ENCODE measurements at regions not wholly inside any gene's neighbourhood (a gene's known extent, or its start where the extent isn't known, plus 50 kb on each side); places are given as distances from the start of the nearest gene placed in this dataset.

DNA sequence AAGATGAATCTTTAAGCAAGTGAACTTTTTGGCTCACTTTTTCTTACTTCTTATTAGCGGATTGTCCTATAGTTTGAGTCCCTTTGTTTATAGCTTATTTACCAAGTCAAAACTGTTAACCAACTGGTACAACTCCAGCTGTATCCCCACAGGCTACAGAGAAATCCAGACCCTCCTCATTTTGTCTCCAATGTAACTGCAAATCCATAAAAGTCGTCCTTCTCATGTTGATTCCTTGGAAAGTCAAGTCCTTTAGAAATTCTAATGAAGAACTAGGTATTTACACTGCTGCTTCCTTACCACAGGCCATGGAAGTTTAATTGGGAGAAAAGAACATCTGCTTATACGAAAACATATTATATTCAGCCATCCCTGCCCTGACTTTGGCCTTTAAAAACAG, 729.1 kb upstream of the NRSN1 start:
- in situ Hi-C loops (cut with HindIII; ENCODE audit: low sequenced_read_pairs): no loop called here

DNA sequence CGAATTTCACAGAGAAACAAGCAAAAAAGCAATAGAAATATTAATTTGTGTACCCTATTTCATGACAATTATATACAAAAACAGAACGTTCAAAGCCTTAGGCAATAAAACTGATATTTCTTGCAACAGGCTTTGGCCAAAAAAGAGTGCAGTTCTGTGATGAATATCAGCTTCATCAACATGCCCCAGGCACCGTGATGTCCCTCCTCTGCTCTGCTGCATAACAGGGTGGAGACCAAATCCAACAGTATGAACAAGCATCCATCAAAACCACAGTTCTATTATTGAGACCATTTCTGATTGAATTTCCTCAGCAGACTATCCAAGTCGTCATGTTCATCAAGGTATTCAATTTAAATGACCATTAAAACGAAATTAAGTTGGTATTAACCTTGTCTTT, 722.6 kb upstream of the NRSN1 start:
- in situ Hi-C loops (cut with HindIII; ENCODE audit: low sequenced_read_pairs): no loop called here

DNA sequence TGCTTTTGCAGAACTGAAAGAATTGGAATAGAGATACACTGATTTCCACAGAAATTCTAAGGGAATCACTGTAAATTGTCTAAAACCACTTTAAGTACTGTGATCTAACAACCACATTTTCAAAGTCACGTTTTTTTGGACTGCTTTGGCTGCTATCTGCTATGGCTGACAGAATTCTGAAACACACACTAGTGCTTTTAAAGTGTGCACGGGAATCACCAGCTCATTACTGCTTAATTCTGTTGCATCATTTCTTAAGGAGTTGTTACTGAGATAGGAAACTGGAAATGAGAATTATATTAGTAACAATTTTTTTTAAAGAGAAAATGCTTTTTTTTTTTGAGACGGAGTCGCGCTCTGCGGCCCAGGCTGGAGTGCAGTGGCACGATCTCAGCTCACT, 716.5 kb upstream of the NRSN1 start:
- in situ Hi-C loops (cut with HindIII; ENCODE audit: low sequenced_read_pairs): no loop called here

DNA sequence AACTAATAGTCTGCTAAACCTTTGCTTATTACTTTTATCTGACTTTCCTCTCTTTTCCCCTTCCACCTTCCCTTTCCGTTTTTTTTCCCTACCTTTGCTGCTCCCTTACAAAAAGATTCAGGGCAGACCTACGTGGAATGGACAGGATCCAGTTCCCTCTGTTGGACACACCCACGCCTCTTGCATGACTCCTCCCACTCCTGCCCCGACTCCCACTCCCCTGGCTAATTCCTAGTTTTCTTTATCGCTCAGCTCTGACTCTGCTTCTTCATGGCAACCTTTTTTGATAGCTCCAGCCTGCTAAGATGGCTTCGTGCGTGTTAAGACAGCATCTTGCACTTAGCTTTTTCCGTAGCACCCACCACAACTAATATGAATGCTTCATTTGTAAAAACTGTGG, 715.6 kb upstream of the NRSN1 start:
- in situ Hi-C loops (cut with HindIII; ENCODE audit: low sequenced_read_pairs): no loop called here

DNA sequence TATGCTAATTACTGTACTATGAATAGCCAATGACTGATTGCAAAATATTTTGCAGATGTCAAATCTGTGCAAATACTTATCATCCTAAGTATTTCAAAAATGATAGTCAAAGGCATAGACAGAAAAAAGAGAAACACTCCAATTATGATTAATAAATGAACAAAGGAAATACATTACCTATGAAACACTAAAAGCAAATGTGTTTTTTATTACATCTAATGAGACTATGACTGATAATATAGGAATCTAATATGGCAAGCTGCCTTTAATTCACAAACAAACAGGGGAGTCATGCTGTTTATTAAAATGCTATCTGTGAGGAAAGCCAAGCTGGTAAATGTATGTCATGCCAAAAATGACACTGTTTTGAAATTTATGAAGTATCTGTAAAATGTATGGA, 713.2 kb upstream of the NRSN1 start:
- in situ Hi-C loops (cut with HindIII; ENCODE audit: low sequenced_read_pairs): no loop called here

DNA sequence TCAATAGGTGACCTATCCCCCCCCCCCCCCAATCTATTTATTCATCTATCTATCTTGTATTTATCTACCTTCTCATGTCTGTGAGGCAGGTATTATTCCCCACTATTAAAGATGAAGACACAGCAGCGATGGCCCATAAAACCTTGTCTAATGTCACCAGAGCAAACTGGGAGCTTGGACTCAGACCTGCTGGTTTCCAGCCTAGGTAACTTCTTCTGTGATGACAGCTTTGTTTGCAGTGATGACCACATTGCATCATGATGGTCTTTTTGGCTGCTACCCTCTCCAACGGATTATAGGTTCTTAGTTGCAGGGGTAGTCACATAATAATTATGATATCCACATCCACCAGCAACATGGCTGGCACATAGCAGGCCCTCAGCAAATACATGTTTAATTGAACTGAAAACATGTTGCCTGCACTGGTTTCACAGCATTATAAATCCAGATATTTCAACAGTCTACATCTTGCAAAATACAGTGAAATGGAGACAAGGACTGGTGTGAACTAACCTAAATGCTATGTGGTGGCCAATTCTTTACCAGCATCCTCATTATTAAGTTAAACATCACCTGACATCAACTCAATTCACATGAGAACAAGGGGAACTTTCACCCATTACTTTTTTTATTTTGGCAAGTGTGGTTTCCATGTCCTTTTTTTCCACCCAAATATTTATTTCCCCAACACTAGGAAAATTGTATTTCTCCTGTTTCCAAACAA, 712.5 kb upstream of the NRSN1 start:
- in situ Hi-C loops (cut with HindIII; ENCODE audit: low sequenced_read_pairs): no loop called here

DNA sequence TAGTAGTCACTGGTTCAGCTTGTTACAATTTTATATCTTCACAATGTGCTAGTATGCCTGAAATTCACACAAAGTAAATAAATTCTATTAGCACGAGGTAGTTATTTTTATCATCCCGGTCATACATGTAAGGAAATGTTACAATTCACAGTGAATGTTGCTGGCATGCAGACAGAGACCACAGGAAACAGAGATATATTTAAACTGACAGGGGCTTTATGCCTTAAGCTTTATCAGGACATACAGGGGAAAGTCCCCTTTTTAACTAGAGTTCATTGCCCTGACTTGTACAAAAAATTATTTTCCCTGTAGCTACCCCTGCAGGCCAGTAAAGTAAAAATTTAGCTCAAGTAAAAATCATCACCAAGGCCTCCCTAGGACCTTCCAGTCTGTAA, 712.0 kb upstream of the NRSN1 start:
- in situ Hi-C loops (cut with HindIII; ENCODE audit: low sequenced_read_pairs): no loop called here

DNA sequence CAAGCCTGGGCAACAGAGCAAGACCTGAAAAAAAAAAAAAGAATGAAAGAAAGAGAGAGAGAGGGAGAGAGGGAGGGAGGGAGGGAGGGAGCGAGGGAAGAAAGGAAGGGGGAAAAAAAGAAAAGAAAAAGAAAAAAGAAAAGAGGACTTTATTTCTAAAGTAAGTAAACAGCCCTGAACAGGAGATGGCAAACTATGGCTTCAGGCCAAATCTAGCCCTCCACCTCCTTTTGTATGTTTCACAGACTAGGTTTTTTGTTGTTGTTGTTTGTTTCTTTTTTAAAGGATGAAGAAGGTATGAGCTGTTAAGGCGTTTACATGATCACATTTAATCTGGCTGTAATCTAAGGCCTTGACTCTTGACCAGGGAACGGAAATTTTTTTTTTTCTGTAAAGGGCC, 711.1 kb upstream of the NRSN1 start:
- in situ Hi-C loops (cut with HindIII; ENCODE audit: low sequenced_read_pairs): no loop called here

DNA sequence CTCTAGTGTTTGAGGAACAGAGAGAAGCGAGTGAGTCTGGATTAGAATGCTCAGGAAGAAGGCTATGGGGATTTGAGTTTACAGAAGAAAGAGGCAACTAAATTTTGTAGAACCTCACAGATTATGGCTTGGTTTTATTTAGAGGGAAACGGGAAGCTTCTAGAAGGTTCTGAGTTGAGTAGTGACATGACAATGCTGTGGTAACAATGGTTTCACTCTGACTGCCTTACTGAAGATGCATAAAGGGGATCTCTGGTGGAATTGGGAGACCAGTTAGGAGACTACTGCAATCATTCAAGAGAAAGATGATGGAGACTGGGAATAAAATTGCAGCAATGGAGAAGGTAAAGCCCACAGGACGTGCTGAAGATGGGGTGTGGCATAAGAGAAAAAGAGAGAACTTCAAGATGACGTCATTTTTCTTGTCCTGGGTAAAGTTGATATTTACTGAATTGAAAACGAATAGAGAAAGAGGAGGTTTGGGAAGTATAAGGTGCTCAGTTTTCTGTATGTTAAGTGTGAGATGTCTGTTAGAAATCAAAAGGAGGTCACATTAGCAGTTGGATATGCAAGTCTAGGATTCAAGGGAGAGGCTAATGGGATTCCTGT, 710.1 kb upstream of the NRSN1 start:
- in situ Hi-C loops (cut with HindIII; ENCODE audit: low sequenced_read_pairs): no loop called here

DNA sequence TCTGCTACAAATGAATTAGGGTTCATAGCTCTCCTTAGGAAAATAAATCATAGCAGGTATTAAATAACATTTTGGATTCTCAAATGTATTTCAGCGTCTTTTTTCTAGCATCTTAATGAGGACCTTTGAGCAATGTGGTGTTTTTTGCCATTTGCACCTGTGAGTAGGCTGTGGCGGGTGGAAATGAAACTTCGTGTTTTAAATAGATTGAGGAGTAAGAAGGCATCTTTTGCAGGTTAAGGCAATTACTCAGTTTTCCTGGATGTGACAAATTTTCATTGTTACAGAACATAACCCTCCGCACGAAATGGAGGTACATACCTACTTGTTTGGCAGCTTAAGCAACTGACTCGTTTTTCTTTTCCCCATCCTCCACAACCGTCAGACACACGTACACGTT, 708.9 kb upstream of the NRSN1 start:
- in situ Hi-C loops (cut with HindIII; ENCODE audit: low sequenced_read_pairs): no loop called here

DNA sequence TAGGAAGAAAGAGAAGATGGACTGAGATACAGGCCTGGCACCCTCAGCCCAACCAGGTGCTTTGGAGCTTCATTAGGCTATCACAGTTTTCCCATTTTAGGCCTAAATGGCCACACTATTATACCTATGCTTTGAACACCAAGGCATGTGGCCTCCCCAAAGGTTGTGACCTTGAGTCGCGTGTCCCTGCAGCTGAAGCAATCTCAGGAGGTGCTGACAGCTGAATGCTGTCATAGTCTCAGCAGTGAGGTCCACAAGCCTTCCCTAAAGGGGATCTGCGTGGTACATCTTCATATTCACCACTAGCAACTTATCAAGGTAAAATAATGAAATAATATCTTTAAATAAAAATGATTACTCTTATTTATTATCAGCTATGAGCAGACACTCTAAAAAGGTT, 707.9 kb upstream of the NRSN1 start:
- in situ Hi-C loops (cut with HindIII; ENCODE audit: low sequenced_read_pairs): no loop called here

DNA sequence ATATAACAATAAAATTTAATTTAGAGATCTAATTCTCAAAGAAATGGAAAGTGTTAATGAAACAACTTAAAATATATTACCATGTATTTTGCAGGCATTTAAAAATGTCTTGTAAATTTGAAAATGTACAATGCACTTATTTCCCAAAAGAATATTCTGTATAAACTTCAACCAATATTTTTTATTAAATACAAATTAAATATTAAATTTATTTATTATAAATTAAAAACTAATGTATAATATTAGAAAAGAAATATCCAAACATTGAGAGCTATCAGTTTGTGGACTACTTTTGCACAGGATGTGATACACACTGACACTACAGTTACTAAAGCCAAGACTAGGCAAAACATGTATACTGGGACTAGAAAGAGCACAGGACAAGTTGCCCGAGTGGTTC, 707.0 kb upstream of the NRSN1 start:
- in situ Hi-C loops (cut with HindIII; ENCODE audit: low sequenced_read_pairs): no loop called here

DNA sequence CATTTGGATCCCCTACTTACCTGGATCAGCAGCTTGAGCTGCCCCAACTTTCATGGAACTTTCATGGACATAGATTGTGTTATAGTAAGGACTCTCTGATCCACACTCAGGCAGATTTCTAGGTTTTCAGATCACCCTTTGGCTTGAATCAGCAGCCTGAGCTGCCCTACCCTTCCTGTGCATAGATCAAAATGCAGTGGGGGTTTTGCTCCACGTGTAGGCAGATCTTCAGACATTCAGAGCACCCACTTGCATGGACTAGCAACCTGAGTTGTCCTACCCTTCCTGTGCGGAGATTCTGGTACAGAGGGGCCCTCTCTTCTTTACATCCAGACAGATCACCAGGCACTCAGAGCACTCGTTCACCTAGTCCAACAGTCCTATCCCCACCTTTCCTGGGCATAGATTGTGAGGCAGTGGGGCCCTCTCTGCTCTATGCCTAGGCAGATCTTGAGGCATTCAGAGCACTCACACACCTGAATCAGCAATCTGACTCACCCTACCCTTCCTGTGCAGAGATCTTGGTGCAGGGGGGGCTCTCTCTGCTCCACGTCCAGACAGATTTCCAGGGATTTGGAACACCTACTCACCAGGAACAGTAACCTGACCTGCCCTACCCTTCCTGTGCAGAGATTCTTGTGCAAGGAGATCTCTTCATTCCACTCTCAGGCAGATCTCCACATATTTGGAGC, 705.2 kb upstream of the NRSN1 start:
- in situ Hi-C loops (cut with HindIII; ENCODE audit: low sequenced_read_pairs): no loop called here

DNA sequence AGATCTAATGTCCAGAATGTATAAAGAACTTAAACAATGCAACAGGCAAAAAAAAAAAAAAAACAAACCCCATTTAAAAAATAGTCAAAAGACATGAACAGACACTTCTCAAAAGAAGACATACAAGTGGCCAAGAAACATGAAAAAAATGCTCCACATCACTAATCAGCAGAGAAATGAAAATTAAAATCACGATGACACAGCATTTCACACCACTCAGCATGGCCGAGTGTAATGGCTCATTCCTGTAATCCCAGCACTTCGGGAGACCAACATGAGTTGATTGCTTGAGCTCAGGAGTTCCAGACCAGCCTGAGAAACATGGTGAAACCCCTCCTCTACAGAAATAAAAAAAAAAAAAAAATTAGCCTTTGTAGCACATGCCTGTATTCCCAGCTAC, 701.4 kb upstream of the NRSN1 start:
- in situ Hi-C loops (cut with HindIII; ENCODE audit: low sequenced_read_pairs): no loop called here

DNA sequence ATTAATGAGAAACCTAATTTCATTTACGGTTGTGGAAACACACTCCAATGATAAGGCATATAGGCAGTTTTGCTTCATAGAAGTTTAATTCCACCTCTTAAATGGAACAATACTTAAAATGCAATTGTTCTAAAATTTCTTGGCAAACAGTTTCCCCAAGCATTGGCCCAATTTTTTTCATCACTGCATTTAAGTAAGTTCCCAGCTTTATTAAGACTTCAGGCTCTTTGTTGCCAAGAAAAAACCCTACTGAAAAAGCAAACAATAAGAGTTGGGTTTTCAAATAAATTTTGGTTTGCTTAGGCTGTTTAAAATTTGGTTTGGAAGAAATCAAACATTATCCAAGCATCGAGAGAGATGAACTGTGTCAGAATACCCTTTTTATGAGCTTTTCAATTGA, 690.9 kb upstream of the NRSN1 start:
- in situ Hi-C loops (cut with HindIII; ENCODE audit: low sequenced_read_pairs): no loop called here

DNA sequence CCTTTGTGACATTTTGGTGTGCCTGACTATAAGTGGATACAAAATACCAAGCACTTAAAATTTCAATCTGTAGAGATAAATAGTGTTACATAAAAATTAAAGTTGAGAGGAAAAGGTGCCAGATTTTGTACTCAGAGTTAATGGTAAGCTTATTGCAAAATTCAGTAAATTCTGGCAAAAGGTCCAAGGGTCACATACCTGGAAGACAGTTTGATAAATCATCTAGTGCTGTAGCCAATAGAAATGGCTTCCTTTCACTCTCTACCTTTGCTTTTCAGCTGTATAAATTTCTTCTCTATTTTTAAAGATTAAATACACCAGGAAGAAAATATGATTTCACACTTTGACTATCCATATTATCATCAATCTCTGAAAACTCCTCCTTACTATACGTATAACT, 690.2 kb upstream of the NRSN1 start:
- in situ Hi-C loops (cut with HindIII; ENCODE audit: low sequenced_read_pairs): no loop called here

DNA sequence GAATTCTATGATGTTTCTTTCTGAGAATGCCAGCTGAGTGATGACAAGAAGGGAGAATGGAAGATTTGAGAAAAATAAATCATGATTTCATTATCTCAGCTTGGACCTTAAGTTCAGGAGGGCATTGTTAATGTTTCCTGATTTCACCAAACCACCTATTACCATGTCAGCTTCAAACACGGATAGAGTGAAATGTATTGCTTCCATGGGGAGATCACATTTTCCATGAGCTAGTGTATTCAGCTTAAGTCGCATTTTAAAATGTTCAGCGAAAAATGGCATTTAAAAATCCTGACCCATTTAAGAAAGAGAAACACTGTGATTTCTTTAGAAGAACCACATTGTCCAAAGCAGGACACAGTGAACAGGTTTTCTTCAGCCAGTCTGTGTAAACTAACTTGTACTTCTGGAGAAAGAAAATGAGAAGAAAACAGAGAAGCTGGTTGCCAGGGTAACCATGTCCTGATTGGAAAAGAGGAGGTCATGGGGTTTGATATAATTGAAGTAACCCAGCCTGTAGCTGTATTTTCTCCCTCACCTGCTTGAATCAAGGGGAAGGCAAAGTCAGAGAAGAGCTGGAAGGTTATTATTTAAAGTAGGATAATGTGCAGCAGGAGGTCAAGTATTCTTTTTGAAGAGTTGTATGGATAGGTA, 684.1 kb upstream of the NRSN1 start:
- in situ Hi-C loops (cut with HindIII; ENCODE audit: low sequenced_read_pairs): no loop called here

DNA sequence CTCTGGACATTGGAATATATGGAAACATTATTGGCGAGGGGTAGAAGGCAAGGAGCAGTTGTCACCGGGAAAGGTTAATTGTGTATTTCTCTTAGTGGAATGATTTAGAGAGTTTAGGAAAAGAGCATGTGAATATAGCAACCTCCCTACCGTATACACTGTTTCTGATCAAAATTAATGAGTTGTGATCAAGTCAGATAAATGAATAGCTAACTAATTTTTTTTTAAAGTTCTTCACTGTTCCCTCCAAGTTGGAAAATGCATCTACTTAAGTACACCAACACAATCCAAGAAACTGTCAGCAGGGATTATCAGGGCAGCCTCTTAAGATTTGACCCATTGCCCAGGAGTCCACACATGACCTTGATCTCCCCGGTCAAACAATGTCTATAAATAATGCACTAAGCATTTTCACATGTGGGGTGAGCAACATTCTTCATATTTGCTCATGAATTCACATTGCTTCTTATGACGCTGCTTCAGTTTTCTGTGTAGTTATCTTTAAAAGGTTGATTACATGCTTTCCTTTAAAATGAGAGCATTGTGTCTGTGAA, 680.8 kb upstream of the NRSN1 start:
- in situ Hi-C loops (cut with HindIII; ENCODE audit: low sequenced_read_pairs): no loop called here

DNA sequence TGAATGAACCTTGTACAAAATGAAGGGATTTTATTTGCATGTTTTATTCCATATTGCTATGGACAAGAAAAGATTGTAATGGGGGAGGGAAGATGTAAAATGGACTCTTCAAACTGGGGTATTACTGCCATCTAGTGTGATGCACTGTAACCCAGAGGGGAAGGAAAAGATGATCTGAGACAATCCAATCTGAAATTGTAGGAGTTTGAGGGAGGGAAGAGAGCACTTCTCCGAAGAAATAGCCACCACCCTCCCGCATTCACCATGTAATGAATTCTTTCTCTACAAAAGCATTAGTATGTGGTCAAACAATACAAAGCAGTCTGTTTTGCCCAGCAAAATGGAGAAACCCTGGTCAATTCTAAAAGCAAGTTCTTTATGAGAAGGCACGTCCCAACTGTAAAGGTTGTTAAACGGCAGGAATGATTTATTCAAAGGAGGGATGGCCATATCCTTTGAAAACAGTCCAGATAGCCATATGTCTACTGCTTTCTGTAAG, 679.5 kb upstream of the NRSN1 start:
- in situ Hi-C loops (cut with HindIII; ENCODE audit: low sequenced_read_pairs): no loop called here

DNA sequence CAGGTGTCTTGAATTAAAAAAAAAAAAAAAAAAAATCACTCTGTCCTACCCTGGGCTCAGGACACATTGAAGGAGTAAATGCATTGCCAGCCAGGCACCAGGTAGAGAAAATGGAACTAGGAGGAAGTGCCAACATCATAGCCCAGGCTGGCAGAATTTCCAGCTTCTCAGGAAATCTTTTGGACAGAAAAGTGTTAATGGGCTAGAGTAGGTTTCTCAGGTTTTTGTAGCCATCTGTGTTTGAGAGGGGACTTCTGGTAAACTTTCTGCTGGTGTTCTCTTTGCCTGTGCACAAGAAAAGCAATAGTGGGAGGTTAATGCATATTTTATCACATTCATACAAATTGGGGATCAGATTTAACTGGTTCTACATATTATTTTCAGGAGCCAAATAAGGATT, 678.3 kb upstream of the NRSN1 start:
- in situ Hi-C loops (cut with HindIII; ENCODE audit: low sequenced_read_pairs): no loop called here

DNA sequence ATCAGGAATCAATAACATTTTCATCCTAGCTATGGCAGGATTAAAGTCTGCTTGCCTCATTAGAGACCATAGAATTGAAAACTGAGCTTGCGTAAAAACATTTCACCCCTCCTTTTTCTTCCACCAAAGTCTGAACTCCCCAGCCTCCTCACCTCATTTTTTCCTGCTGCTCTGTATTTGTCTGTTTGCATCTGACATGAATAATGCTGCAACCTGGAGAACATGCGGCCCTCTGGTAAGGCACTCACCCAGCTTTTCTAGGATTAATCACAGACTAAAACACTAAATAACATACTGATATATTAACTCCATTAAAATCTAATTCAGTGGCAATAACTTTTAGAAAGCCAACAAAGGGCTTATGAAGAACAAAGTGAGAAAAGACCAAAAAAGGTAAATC, 677.7 kb upstream of the NRSN1 start:
- in situ Hi-C loops (cut with HindIII; ENCODE audit: low sequenced_read_pairs): no loop called here

Data from DLD1 (cell line).